Heart left ventricle (tissue), 16 donors: ENCODE measurements at regions not wholly inside any gene's neighbourhood (a gene's known extent, or its start where the extent isn't known, plus 50 kb on each side); places are given as distances from the start of the nearest gene placed in this dataset.

Source experiments
- ATAC-seq, 4 donors: fragments of 200-7000 bp; cut with Tn5 transposase; one replicate each; pipeline ENCODE4 v1.9.1; 2020 to 2022; ENCODE audit warnings: moderate library complexity in 4 of 4, mild to moderate bottlenecking in 3 of 4, moderate number of reproducible peaks in 1 of 4
- DNase-seq, 5 donors: peaks; one replicate each; pipeline ENCODE4 v3.0.0-alpha.2; 2020
- H3K27ac ChIP-seq, 12 donors: fragments of 200-600 bp; sonication (generic) in 4 of 12; one replicate each; pipeline versions ENCODE4 v1.5.0 to v1.8.0; 2016 to 2022; ENCODE audit warnings: mild to moderate bottlenecking in 2 of 12
- H3K27me3 ChIP-seq, 9 donors: fragments of 200-600 bp; sonication (generic) in 2 of 9; one replicate each; pipeline versions ENCODE4 v1.5.1 to v1.8.0; 2016 to 2022; ENCODE audit warnings: mild to moderate bottlenecking in 3 of 9
- H3K36me3 ChIP-seq, 9 donors: fragments of 200-600 bp; sonication (generic) in 2 of 9; one replicate each; pipeline versions ENCODE4 v1.5.0 to v1.8.0; 2018 to 2022; ENCODE audit warnings: mild to moderate bottlenecking in 2 of 9
- H3K4me1 ChIP-seq, 12 donors: fragments of 200-600 bp; sonication (generic) in 4 of 12; one replicate each; pipeline versions ENCODE4 v1.5.0 to v1.8.0; 2016 to 2022; ENCODE audit warnings: mild to moderate bottlenecking in 3 of 12
- H3K4me3 ChIP-seq, 12 donors: fragments of 200-600 bp; sonication (generic) in 4 of 12; one replicate each; pipeline versions ENCODE4 v1.5.0 to v1.8.0; 2017 to 2022; ENCODE audit warnings: mild to moderate bottlenecking in 9 of 12, moderate library complexity in 4 of 12
- H3K9me3 ChIP-seq, 12 donors: fragments of 200-600 bp; sonication (generic) in 4 of 12; one replicate each; pipeline versions ENCODE4 v1.5.0 to v1.8.0; 2016 to 2022; ENCODE audit warnings: mild to moderate bottlenecking in 1 of 12
- CTCF ChIP-seq, 12 donors: fragments of 200-600 bp; sonication (generic) in 4 of 12; IDR thresholded peaks; one replicate each; pipeline versions ENCODE4 v1.5.0 to v1.8.0; 2018 to 2022; ENCODE audit warnings: antibody characterized with exemption in 12 of 12, mild to moderate bottlenecking in 5 of 12
- POLR2A ChIP-seq, 2 donors: fragments of 450-650 bp; IDR thresholded peaks; one replicate each; pipeline ENCODE4 v1.6.1; 2017; ENCODE audit warnings: antibody characterized with exemption in 2 of 2, mild to moderate bottlenecking in 2 of 2, moderate library complexity in 2 of 2
- WGBS, 4 donors: extraction: QIAGEN DNeasy Blood & Tissue Kit in 2 of 4; methylation state at CpG; one replicate each; pipeline versions ENCODE4 v1.1.5 to v1.1.7; 2013 to 2018; 5-methylcytosine and 5-hydroxymethylcytosine counted together
- intact Hi-C, 10 donors: fragments of 100-400 bp; cut with DNase I; formaldehyde crosslinking; loops; one replicate each; pipeline versions ENCODE4 v1.11.1 to v1.14.2; 2022
- donor health status: ischemic (EF 13 %, LVEDD 7.1; RV severe dilation, severe dysfunction).
- donor health status: healthy with polysubstance abuse.
- donor health status: DM: no; HTN: yes; CAD: no.
- donor health status: DM: no; HTN: no; CAD: no.
- donor health status: ischemic (EF 25% LVEDD 6.9; RV normal size, moderate dysfunction).
- donor health status: ischemic (EF 25% LVEDD 5.7; RV mildly dilated, moderate dysfunction).
- donor health status: healthy.
- donor health status: DM: yes; HTN: yes; CAD: no.
- donor health status: ischemic (EF 35%, LVEDD 5.7; RV mildly dilated, moderate dysfunction).
- donor health status: nonischemic (EF 11% LVEDD 7.7; RV severe dilation, severe dysfunction).
- donor health status: DM: yes; HTN: yes; CAD: no.
- donor health status: PGD.
- donor health status: ischemic (EF 29% LVEDD 5.4; RV normal size, mild dysfunction).
- donor health status: nonischemic (EF 23%, LVEDD 6.1; RV moderate dilation, normal function).

- H3K4me3 ChIP-seq = no peak overlapping the region
- no peak for DNase-seq
- TF ChIP-seq POLR2A (IDR thresholded peaks at IDR 0.05) (no peak), CTCF (IDR thresholded peaks at IDR 0.05) (no peak)
- H3K27ac ChIP-seq = no peak overlapping the region
- H3K36me3 ChIP-seq = no peaks in the 10 kb centered on the region
- 82 to 92% (median 85%) methylated on average over 1 of the region's 1 CpG for WGBS, 4 donors
- peaks cover 0 to 11% (median 0%) of the 10 kb centered on the region in 12 donors for H3K9me3 ChIP-seq
- intact Hi-C loops = no loop called here
- no peak for ATAC-seq
- H3K27me3 ChIP-seq = no peaks in the 10 kb centered on the region
- no peaks in the 10 kb centered on the region for H3K4me1 ChIP-seq
These were observed 160.1 kb upstream of the SATB1 start for GRCh38 chr3:18585004-18585968.

DNA sequence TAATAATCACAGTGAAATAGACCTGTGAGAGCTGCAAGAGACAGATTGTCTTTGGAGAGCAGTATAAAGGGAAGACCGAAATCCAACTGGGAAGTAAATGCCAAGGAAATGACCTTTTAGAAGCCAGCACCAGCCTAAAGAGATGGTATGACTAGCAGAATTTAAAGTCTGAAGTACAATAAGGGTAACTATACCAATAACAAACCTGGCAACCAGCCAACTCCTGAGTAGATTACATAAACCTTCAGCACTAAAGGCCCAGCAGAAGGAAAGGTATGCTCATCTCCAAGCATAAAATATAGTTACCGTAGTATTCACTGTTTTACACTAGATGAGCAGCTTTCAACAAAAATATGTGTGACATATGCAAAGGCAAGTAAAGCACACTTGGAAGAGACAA, 155.1 kb upstream of the SATB1 start:
- no peaks in the 10 kb centered on the region for H3K4me1 ChIP-seq
- 39 to 82% (median 69%) methylated on average over 2 of the region's 2 CpGs for WGBS, 4 donors
- no peak overlapping the region for H3K4me3 ChIP-seq
- intact Hi-C loops = no loop called here
- TF ChIP-seq POLR2A (IDR thresholded peaks at IDR 0.05) (no peak), CTCF (IDR thresholded peaks at IDR 0.05) (no peak)
- DNase-seq = no peak
- ATAC-seq = no peak
- no peaks in the 10 kb centered on the region for H3K36me3 ChIP-seq
- H3K27ac ChIP-seq = no peak overlapping the region
- H3K27me3 ChIP-seq = no peaks in the 10 kb centered on the region
- peaks cover 0 to 11% (median 0%) of the 10 kb centered on the region in 12 donors for H3K9me3 ChIP-seq

GRCh38 chr3:18579661-18580060, 154.5 kb upstream of the SATB1 start:
- Histone ChIP-seq H3K27me3 (no peaks in the 10 kb centered on the region), H3K4me3 (no peak overlapping the region), H3K27ac (no peak overlapping the region), H3K4me1 (no peaks in the 10 kb centered on the region), H3K9me3 (peaks cover 0 to 11% (median 0%) of the 10 kb centered on the region in 12 donors), H3K36me3 (no peaks in the 10 kb centered on the region)
- TF ChIP-seq POLR2A (IDR thresholded peaks at IDR 0.05) (no peak), CTCF (IDR thresholded peaks at IDR 0.05) (no peak)
- no peak for ATAC-seq
- WGBS, 4 donors = 42 to 91% (median 61%) methylated on average over 3 of the region's 3 CpGs
- no peak for DNase-seq
- intact Hi-C loops = no loop called here

GRCh38 chr3:18575573-18575972, 150.4 kb upstream of the SATB1 start:
- Histone ChIP-seq H3K27me3 (no peaks in the 10 kb centered on the region), H3K4me3 (no peak overlapping the region), H3K36me3 (no peaks in the 10 kb centered on the region), H3K9me3 (no peaks in the 10 kb centered on the region), H3K4me1 (no peaks in the 10 kb centered on the region), H3K27ac (no peak overlapping the region)
- intact Hi-C loops = no loop called here
- WGBS, 4 donors = 72 to 81% (median 76%) methylated on average over 8 of the region's 8 CpGs
- ATAC-seq (no peak), DNase-seq (no peak)
- TF ChIP-seq CTCF (IDR thresholded peaks at IDR 0.05) = no peak
- TF ChIP-seq POLR2A (IDR thresholded peaks at IDR 0.05) = no peak
